DMS53 (cell line): ENCODE measurements at regions not wholly inside any gene's neighbourhood (a gene's known extent, or its start where the extent isn't known, plus 50 kb on each side); places are given as distances from the start of the nearest gene placed in this dataset.

Experiments
- DNase-seq: peaks from one replicate; lab custom pipeline; 2025; lab: John Stamatoyannopoulos, UW

DNA sequence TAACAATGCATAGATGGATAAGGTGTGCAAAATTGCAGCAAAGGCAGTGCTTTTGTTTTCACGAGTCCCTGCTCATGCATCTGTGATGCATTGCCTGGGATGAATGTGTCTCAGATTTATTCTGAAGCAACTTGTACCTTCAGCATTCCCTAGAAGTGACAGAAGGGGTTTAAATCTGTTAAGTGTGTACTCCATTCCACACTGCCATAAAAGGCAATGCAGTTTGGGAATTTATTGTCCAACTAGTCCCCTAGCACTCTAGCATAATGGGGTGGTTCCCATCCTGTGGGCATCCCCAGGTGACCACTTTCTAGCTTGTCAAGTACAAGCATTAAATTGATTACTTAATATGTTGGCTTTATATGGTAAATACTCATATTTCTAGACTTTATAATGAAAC, 306.5 kb upstream of the CBLB start:
- DNase-seq = no peak

DNA sequence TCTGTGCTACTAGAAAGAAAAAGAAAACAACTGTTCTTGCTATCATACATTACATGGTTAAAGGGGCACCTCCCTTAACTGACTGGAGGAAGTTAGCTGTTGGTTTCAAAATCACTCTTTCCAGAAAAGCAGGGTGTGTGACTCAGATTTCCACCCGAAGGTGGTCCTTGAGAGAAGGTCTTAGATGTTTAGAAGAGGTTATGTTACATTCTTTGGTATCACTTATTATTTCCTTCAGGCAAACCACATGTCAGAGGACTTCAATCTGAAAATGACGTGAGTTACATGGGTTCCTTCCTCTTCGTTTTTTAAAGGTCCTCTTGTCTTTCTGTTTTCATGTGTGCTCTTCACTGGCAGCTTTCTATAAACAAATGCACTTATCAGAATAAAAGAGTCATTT, 307.9 kb upstream of the CBLB start:
- no peak for DNase-seq

DNA sequence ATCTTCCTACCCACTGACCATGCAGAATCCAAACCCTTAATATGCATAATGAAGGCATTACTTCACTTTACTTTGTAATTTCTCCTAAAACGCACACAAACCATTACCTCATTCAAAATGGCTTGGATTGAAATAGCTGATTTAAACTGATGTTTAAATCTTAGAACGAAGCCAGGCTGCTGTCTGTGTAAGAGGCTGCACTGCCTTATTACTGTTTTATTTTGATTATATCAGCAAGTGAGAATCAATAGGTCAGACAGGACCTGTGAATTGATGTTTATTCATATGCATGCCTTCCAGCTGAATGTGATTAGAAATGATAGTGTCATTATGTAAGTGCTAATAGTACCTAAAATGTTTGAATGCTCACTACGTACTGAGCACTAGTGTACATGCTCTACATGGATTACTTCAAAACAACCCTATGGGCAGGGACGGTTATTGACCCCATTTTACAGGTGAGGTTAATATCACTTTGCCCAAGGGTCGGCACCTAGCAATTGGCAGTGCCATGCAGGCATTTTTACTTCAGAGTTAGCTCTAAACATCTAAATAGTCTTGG, 314.2 kb upstream of the CBLB start:
- no peak for DNase-seq

DNA sequence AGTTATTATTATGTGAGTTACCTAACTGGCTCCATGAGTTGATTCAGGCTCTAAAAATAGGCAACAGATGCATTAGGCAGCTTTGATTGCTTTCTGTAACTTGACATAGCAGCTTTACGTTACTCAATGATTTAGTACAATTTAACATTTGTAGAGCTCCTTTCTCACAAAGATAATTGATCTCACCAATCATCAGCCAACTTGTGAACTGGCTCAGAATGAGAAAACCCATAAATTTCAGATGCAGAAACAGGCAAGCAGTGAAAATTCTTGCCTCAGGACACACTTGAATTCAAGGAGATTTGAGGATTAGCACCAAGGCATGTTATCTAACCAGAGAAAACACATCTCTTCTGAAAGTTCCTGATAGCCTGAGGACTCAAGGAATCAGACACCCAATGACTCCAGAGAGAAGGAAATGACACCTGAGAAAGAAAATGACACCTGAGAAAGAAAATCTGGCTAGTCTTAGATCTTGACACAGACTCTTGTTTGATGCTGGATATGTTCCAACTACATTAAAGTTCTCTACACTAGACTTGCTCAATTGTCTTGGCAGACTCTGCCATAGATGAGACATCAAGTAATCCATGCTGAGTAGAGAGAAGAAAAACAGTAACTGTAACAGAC, 315.1 kb upstream of the CBLB start:
- DNase-seq = no peak

DNA sequence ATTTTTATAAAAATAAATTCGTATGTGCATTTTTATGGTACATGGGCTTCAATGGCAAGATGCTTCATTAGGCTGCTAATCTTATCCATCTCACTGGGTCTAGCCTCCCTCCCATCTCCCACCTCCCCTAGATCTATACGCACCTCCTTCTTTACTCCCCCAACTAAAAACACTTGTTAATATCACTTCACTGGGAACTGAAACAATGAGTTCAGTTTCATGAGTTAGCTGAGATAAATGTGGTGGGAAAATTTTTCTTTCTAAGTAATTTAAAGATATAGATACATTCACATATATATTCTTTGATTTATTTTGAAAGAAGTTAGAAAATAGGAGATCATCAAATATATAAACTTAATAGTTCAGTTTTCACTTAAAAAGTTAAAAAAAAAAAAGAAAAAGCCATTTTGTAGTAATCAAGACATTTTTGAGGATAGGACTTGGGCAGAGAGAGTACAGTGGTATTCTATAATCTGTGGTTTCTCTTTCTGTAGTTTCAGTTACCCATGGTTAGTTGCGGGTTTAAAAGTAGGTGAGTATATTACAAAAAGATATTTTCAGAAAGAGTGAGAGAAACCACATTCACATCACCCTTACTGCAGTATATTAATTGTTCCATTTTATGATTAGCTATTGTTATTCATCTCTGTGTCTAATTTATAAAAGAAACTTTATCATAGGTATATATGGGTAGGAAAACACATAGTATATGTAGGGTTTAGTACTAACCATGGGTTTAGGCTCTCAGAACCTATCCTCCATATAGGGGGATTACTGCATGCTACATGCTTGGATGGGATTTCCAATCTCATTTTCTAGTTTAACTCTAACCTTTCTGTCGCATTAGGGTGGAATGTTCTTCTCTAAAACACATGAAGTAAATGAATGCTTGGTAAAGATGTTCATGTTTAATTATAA, 316.0 kb upstream of the CBLB start:
- DNase-seq = no peak

DNA sequence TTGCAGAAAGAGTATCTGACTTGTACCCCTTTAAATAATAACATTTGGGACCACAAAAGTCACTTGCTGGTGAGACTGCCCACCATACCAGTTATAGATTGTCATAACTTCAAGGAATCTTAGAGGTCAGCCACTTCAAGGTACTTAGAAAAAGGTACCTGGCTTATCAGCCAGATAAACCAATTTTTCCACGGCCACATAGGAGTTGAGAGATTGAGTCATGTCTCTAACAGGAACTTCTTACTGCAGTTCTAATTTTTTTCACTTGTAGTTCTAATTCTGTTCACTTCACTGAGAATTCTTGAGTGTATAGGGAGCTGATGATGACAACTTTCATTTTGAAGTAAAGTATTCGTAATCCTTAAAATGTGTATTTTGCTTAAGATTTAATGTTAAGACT, 317.1 kb upstream of the CBLB start:
- no peak for DNase-seq

DNA sequence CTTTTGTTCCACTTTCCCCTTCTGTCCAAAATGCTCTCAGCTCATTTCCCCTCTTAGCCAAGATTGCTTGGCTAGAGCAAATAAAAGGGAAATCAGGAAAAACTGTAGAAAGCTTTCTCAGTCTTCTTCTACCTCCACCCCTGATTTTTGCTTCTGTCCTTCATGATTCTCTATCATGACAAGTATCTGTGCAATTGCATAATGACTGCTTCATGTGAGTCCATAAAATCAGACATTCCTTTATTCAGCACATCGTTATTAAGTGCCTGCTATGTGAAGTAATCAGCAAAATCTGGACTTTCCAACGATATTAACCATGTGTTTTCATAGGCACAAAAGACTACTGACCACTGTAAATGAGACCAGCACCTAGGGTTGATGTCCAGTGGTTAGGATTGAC, 321.5 kb upstream of the CBLB start:
- no peak for DNase-seq

DNA sequence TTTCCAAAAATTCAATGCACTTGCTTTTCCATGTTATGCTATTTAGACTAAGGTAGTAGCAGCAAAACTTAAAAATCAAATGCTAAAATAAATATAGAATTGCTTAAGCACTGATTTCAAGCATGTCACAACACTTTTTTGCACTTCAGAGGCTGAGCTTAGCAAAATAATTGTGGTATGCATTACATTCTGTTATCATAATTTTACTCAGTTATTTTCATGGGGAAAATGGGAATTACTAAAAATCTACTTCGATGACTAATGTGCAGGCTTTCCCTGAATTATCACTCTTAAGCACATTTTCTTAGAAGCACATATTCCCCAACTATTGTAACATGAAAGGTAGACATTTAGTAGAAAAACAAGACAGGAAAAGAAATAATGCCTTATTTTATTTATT, 322.4 kb upstream of the CBLB start:
- DNase-seq = no peak

DNA sequence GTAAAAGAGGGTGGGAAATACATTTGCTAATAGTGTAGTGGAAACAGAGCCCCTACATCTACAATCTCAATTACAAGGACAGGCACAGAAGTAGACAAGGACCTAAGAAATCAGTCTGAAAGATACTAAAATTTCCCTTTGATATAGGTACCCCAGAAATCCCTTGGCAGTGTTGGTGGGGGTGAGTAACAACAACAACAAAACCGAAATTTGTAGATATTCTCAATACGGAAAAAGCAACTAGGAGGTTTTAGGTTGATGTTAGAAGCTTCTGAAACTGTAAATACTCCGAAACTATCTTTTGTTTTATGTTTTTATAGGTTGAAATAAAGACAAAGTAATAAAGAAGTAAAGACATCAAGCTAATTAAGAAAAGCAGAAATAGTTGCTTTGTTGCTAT, 323.1 kb upstream of the CBLB start:
- no peak for DNase-seq

DNA sequence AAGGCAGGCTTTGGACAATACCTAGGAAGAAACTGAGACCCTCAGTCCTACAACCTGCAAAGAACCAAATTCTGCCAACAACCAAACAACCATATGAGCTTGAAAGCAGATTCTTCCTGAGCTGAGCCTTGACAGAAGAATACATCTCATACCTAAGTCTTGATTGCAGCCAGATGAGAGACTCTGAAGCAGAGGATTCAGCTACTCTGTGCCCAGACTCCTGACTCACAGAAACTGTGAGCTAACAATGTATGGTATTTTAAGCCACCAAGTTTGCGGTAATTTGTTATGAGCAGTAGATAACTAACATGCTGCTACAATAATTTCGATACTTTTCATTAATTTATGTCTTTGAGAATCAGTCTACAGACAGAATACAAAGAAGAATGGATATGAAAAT, 325.1 kb upstream of the CBLB start:
- no peak for DNase-seq

DNA sequence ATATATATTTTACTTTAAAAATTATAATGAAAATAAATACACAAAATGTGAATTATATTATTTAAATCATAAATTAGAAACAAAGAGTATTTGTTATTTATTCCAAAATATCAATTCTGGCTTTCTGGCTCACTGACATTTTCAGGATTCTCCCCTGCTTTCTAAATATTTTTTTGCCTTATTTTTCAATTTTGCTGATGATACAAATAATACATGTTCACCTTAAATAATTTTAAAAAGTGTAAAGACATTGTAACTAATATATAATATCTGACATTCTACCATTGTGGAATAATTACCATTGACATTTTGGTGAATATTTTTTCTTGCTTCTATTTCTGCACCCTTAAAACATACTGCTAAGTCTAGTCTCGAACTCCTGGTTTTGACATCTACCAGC, 325.9 kb upstream of the CBLB start:
- DNase-seq = no peak

DNA sequence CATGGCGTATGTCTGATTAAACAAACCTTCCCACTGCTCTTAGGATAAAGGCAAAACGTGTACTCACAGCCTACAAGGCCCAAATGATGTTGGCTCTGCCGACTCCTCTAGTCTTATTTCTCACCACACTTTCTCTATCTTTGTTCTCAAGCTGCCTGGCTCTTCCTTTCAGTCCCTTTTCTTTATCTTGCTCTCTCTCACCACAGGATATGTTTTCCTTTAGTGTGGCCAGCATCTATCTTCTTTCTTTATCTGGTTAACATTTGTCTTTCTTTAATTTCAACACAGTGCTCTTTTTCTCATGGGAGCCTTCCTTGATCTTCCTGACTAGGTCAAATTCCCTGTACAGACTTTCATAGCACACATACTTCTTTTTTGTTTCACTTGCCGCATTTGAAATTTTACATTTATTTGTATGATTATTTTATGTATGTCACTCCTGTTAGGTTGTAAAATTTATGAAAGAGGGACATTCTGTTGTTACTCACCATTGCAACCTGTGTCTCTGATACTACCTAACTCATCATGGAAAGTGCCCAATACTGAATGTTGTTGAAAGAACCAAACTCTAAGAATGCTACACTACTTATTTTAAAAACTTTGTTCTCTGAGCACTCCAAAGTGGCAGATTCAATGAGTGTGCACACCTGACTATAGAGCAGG, 328.9 kb upstream of the CBLB start:
- DNase-seq = no peak

DNA sequence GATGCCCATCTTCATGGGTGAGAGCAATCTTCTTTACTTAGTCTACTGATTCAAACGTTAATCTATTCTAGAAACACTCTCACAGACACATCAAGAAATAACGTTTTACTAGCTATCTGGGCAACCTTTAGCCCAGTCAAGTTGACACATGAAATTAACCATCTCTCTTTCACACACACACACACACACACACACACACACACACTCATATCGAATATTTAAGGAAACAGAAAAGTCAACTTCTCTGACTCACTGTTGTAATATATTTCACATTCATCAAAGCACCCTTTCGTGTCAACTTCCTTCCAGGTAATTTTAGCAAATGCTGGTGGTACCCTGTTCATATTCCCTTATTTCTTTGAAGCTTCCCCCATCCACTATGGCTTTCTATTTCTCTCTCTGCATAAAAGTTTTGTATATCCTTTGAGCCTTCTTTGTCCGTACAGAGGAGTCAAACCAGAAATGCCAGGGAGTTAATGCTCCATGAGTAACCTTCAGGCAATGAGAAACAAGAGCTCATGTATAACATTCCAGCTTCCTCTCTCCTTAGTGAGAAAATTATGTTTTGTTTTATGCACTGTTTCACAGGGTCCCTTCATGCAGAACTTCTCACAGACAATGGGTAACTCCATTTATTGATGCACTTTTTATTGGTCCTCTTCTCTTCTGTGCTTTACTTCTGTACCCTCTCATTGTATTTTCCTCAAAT, 335.5 kb upstream of the CBLB start:
- DNase-seq = no peak

DNA sequence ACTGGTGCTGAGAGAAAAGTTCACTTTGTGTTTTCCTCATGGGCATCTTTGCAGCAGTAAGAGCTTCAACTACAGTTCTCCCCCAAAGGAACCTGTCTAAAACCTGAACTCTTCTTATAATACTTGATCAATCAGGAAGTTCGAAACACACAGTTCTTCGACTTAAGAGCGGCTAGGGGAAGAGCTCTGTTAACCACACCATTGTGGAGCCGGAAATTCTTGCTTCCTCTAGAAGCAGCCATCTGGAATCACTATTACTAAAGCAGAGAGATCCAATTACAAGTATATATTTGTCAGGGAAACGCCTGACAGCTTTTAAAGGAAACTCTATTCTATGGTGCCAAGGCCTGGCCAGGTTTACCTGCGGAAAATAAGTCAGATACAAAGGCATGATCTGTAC, 337.3 kb upstream of the CBLB start:
- peak; percentile 83 for DNase-seq

DNA sequence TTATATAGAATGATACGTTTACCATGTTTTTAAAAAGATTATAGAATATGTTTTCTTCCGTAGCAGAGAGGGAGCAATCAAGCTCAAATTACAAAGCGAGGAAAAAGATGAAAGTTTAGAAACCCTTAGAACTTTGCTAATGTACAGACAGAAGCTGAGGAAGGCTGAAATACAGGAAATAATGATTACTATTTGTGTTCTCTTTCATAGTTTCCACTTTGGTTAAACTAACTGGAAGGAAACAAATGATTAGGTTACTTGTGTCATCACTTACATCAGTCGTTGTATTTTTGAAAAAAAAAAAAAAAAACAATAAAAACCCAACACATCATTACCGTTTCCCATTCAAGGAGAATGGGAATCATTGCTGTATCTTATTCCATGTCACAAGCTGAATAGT, 337.8 kb upstream of the CBLB start:
- DNase-seq = peak; percentile 26

DNA sequence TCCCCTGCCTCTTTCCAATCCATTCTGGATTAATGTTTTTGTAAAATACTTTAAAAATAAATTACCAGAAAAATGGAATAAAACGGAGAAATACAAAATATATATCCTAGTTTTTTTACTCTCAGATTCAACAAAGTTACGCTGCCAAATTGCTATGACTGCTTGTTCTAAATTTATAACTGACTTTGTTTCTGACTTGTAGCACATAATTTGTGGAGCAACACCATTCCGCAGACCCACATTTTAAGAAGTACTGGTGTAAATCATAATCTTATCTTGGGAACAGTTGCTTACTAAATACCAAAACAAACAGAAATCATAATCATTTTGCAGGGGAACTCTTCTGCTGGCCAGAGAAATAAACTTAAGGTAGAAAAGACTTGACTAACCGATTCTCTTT, 339.4 kb upstream of the CBLB start:
- no peak for DNase-seq

DNA sequence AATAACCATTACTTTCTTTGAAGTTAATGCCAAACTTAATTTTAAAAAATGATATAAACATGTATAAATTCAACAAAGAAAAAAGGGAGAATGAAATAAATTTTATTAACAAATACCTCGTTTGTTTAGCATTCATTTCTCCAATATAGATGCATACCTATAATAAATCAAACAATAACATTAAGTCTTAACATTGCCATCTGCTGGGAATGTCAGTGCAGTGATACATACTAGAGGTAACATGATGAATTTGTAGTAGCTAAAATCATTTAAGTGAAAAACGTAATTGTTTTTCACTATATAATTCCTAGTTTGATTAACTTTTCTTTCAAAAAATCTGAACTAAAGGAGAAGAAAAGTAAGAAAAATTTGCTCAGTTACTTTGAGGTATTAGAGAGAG, 340.2 kb upstream of the CBLB start:
- DNase-seq = peak; percentile 11

DNA sequence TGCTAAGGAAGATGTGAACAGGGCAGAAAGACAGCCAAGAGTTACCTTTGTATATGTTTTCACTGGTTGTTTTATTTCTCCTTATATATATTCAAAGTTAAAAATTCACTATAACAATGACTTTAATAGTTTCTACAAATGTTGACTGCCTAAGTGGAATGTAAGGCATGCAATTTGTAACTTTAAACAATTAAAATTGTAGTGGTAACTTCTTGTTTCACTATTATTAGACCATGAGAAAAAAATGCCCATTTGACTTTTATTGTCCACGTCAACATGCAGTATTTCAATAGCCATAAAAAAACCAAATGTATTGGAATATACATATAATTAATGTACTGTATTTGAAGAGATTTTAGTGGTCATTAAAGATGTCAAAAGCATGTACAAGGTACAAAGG, 340.7 kb upstream of the CBLB start:
- DNase-seq = no peak

DNA sequence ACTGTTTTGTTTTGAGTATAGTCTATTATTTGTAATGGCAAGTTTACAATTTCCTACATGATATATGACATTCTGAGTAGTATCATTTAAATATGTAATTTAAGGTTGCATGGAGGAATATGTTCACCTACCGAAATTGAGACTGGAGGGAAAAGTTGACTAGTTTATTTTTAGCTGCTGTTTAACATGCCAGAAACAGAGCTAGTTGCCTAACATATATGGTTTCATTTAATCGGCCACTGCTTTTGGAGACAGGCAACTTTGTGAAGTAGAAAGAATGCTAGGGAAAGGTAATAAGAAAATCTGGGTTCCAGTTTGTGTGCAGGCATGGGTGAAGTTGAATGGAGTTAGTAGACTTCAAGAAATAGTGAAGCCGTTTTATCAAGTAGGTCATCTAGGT, 342.1 kb upstream of the CBLB start:
- DNase-seq = no peak

DNA sequence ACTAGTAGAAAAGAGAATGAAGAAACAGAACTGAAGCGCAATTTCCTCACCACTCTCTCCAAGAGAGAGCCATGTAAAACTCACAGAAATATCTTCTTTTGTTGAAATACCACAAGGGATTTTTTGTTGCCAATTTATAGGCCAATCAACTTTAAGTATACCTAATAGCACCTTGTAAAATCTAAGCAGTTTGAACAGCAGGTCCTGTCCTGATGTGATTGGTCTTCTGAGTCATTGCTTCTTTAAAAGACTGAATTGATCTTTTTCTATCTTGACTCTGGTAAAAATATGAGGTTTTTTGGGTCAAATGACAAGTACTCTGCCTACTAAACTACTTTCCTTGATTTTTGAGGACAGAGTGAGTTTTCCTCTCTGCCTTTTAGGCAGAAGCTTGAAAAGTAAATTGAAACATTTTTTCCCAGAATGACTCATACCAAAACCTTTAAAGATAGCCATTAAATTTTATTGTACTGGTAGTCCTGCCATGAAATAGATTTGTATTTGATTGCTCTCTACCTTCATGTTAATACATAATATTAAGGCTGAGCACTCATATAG, 343.9 kb upstream of the CBLB start:
- DNase-seq = no peak

DNA sequence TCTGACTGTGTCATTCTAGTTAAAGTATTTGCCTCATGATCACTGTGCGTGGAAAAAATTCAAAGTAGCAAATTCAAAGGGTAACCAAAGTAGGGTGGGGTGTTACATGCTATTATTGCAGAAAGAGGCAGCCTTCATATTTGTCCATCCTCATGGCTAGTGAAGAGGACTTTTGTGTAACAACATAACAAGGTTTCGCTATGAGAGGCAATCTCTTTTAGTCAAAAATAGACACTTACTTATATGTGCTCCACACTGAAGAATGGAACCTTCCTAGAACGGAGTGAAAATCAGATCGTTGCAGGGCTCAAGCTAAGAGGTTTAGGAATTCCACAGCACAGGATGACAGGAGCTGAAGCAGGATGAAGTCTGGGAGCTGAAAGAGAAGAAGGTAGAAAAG, 345.1 kb upstream of the CBLB start:
- no peak for DNase-seq

DNA sequence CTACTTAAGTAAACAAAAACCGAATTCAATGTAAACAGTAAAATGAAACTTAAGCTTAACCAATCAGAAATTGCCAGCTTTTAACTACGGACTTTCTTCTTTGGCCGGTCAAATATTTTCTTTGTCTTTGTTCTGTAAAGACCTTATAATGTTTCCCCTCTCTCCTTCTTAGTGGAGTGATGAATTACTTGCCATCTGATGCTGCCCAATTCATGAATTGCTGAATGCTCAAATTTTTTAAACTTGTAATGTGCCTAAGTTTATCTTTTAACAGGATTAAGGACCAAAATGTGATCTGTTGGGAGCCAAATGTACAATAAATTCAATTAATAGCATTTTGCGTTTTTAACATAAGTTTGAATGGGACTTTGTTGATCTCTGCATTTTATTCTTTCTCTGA, 345.8 kb upstream of the CBLB start:
- DNase-seq = no peak
